HG02571 (cell line): ENCODE measurements at regions not wholly inside any gene's neighbourhood (a gene's known extent, or its start where the extent isn't known, plus 50 kb on each side); places are given as distances from the start of the nearest gene placed in this dataset.

Experiments
- ATAC-seq: cut with Tn5 transposase; IDR thresholded peaks from one replicate; pipeline ENCODE4 v1.9.1; 2021; ENCODE audit warnings: mild to moderate bottlenecking, moderate library complexity; ENCODE audit not compliant: unreplicated experiment

GRCh38 chr12:88665071-88665470 lies 84.8 kb upstream of the KITLG start:
- no peak for ATAC-seq

- ATAC-seq, result no peak
Measured at GRCh38 chr12:88662961-88663360, 82.7 kb upstream of the KITLG start.

GRCh38 chr12:88662093-88662492 lies 81.8 kb upstream of the KITLG start:
- ATAC-seq, result no peak

- ATAC-seq, result no peak
Measured at GRCh38 chr12:88658009-88658408, 77.7 kb upstream of the KITLG start.

GRCh38 chr12:88650715-88651114 lies 70.4 kb upstream of the KITLG start:
- no peak for ATAC-seq

GRCh38 chr12:88648625-88649024 lies 68.4 kb upstream of the KITLG start:
- ATAC-seq, result no peak

GRCh38 chr12:88646824-88647223 lies 66.6 kb upstream of the KITLG start:
- ATAC-seq, result no peak

GRCh38 chr12:88645816-88646215 lies 65.5 kb upstream of the KITLG start:
- no peak for ATAC-seq

- no peak for ATAC-seq
Measured at GRCh38 chr12:88644946-88645702, 64.9 kb upstream of the KITLG start.

GRCh38 chr12:88643685-88644084 lies 63.4 kb upstream of the KITLG start:
- ATAC-seq, result no peak

GRCh38 chr12:88642675-88643431 lies 62.6 kb upstream of the KITLG start:
- no peak for ATAC-seq

GRCh38 chr12:88638966-88639760 lies 58.9 kb upstream of the KITLG start:
- ATAC-seq, result no peak

- ATAC-seq, result no peak
Measured at GRCh38 chr12:88638388-88638787, 58.1 kb upstream of the KITLG start.

- no peak for ATAC-seq
Measured at GRCh38 chr12:88634008-88634407, 53.7 kb upstream of the KITLG start.

GRCh38 chr12:88633312-88633711 lies 53.0 kb upstream of the KITLG start:
- ATAC-seq, result no peak

- no peak for ATAC-seq
Measured at GRCh38 chr12:88630561-88630960, 50.3 kb upstream of the KITLG start.
